HepG2 (cell line): ENCODE measurements at regions not wholly inside any gene's neighbourhood (a gene's known extent, or its start where the extent isn't known, plus 50 kb on each side); places are given as distances from the start of the nearest gene placed in this dataset.

ENCODE experiments used
- ATAC-seq: fragments of 200-7000 bp; cut with Tn5 transposase; 3 replicates; pipeline ENCODE4 v1.9.1; 2020; ENCODE audit warnings: mild to moderate bottlenecking, moderate library complexity
- BruUV-seq: library from RNA; stranded (reverse); fragments of 400-500 nt; replicated peaks from 2 replicates; lab custom pipeline; 2021; lab: Mats Ljungman, UMichigan
- CTCF ChIA-PET: fragments of 300-600 bp; formaldehyde crosslinking; extraction: SDS; loops from one replicate; lab custom pipeline; 2021; ENCODE audit warnings: low total read pairs, inconsistent platforms, low intra/inter-chr PET ratio; lab: Yijun Ruan, JAX
- POLR2A ChIA-PET: fragments of 350-600 bp; sonication (Branson Sonifier 250); formaldehyde crosslinking; loops from one replicate; lab custom pipeline; 2020; ENCODE audit warnings: antibody characterized with exemption, inconsistent platforms; lab: Yijun Ruan, JAX
- DNase-seq: peaks from one replicate; pipeline ENCODE4 v3.0.0-alpha.2; 2015; ENCODE audit warnings: low spot score
- FAIRE-seq: peaks from 3 replicates; lab custom pipeline; 2011; peaks lifted over from hg19 to GRCh38; lab: Jason Lieb, UNC
- H2AFZ ChIP-seq: one replicate; pipeline ENCODE4 v1.6.1; 2011; ENCODE audit warnings: low read length, inconsistent platforms
- H3K27ac ChIP-seq: fragments of 300-600 bp; 3 replicates; pipeline ENCODE4 v1.8.0; 2011; ENCODE audit warnings: mixed run types, mild to moderate bottlenecking, mixed read lengths, low read length, inconsistent platforms; ENCODE audit not compliant: insufficient read depth; ENCODE audit errors: extremely low read length
- H3K27me3 ChIP-seq, 2 experiments: fragments of 200-600 bp in 1 of 2; 2 replicates in 1 of 2; 3 replicates in 1 of 2; pipeline versions ENCODE4 v1.6.0 to v1.8.0; 2011; ENCODE audit warnings: low read length in 2 of 2, mild to moderate bottlenecking in 2 of 2, moderate library complexity in 2 of 2, inconsistent platforms in 1 of 2; ENCODE audit not compliant: insufficient read depth in 2 of 2, control insufficient read depth in 1 of 2
- H3K36me3 ChIP-seq, 2 experiments: fragments of 200-600 bp in 1 of 2; replicated peaks in 1 of 2; 2 replicates in 1 of 2; 3 replicates in 1 of 2; pipeline versions ENCODE4 v1.5.1 to v1.8.0; 2011; ENCODE audit warnings: low read length in 2 of 2, inconsistent platforms in 1 of 2; ENCODE audit not compliant: insufficient read depth in 2 of 2, control insufficient read depth in 1 of 2
- H3K4me1 ChIP-seq: 2 replicates; pipeline ENCODE4 v1.5.1; 2012; ENCODE audit warnings: low read length, inconsistent platforms; ENCODE audit not compliant: insufficient read depth
- H3K4me2 ChIP-seq: 2 replicates; pipeline ENCODE4 v1.6.0; 2011; ENCODE audit warnings: low read depth, low read length, inconsistent platforms
- H3K4me3 ChIP-seq, 3 experiments: fragments of 200-600 bp in 1 of 3; sonication (generic), shearing (Covaris generic) in 1 of 3; replicated peaks in 1 of 3; 2 replicates each; pipeline ENCODE4 v1.5.1; 2011 to 2016; ENCODE audit warnings: low read length in 3 of 3, inconsistent platforms in 2 of 3, low read depth in 2 of 3, mild to moderate bottlenecking in 2 of 3, control low read depth in 1 of 3, mixed read lengths in 1 of 3; ENCODE audit not compliant: insufficient read depth in 1 of 3
- H3K79me2 ChIP-seq: one replicate; pipeline ENCODE4 v1.6.1; 2011; ENCODE audit warnings: low read length, inconsistent platforms; ENCODE audit not compliant: insufficient read depth
- H3K9ac ChIP-seq: 2 replicates; pipeline ENCODE4 v1.6.0; 2011; ENCODE audit warnings: mild to moderate bottlenecking, low read depth, low read length, inconsistent platforms; ENCODE audit not compliant: insufficient read depth
- H3K9me3 ChIP-seq: 2 replicates; pipeline ENCODE4 v1.5.1; 2012; ENCODE audit warnings: mild to moderate bottlenecking, low read length
- H4K20me1 ChIP-seq: 2 replicates; pipeline ENCODE4 v1.6.0; 2011; ENCODE audit warnings: inconsistent platforms, mild to moderate bottlenecking, low read length, moderate library complexity; ENCODE audit not compliant: insufficient read depth
- ATAD3A ChIP-seq: sonication (generic); formaldehyde crosslinking; IDR thresholded peaks from 2 replicates; pipeline ENCODE4 v1.4.0; 2020; ENCODE audit warnings: missing genetic modification reagents
- CHD4 ChIP-seq: fragments of 200-600 bp; sonication (generic); IDR thresholded peaks from 2 replicates; pipeline ENCODE4 v1.7.0; 2017; ENCODE audit warnings: mild to moderate bottlenecking, low read length, borderline replicate concordance
- KMT2A ChIP-seq: sonication (generic); formaldehyde crosslinking; IDR thresholded peaks from 2 replicates; pipeline ENCODE4 v1.4.0; 2020; ENCODE audit warnings: missing genetic modification reagents
- MAX ChIP-seq: IDR thresholded peaks from 2 replicates; pipeline ENCODE4 v1.6.1; 2012; ENCODE audit warnings: inconsistent platforms
- NFIC ChIP-seq: IDR thresholded peaks from 2 replicates; pipeline ENCODE4 v1.6.1; 2012; ENCODE audit warnings: mild to moderate bottlenecking, low read length, inconsistent platforms
- SRSF1 ChIP-seq: fragments of 200-400 bp; formaldehyde crosslinking; optimal IDR thresholded peaks from 2 replicates; pipeline ENCODE3; 2017; ENCODE audit warnings: mild to moderate bottlenecking, low read depth, low read length, moderate library complexity
- ZNF569 ChIP-seq: sonication (generic); formaldehyde crosslinking; IDR thresholded peaks from 2 replicates; pipeline ENCODE4 v1.5.0; 2020; ENCODE audit warnings: mild to moderate bottlenecking, missing genetic modification reagents, moderate library complexity, borderline replicate concordance
- ZNF800 ChIP-seq: sonication (generic); formaldehyde crosslinking; IDR thresholded peaks from 2 replicates; pipeline ENCODE4 v1.4.0; 2020; ENCODE audit warnings: missing genetic modification reagents
- ZXDC ChIP-seq: sonication (generic); formaldehyde crosslinking; IDR thresholded peaks from 2 replicates; pipeline ENCODE4 v1.5.0; 2020; ENCODE audit warnings: mild to moderate bottlenecking, missing genetic modification reagents
- WGBS: methylation state at CpG from one replicate; pipeline ENCODE4 v1.1.6; 2017; ENCODE audit warnings: low lambda C conversion rate; 5-methylcytosine and 5-hydroxymethylcytosine counted together
- in situ Hi-C: cut with HindIII; loops from 2 replicates; pipeline ENCODE4 v1.10.0; 2017; ENCODE audit warnings: low pct_unique_long_range_greater_than_20kb; ENCODE audit not compliant: extremely low pct_ligation_motif_present
- intact Hi-C: fragments of 100-400 bp; cut with micrococcal nuclease; formaldehyde crosslinking; loops from one replicate; pipeline ENCODE4 v1.10.0; 2022; ENCODE audit not compliant: unreplicated experiment

DNA sequence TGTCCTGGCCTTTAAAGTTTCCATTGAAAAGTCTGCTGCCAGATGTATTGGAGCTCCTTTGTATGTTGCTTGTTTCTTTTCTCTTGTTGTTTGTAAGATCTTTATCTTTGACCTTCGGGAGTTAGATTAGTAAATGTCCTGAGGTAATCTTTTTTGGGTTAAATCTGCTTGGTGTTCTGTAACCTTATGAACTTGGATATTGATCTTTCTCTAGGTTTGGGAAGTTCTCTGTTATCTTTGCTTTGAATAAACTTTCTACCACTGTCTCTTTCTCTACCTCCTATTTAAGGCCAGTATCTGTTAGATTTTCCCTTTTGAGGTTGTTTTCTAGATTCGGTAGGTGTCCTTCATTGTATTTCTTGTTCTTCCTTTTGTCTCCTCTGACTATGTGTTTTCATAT is 447.8 kb downstream of the FAM133A start:
- 0% methylated on average over 2 of the region's 2 CpGs for WGBS
- BruUV-seq, result no TSS peak
- Histone ChIP-seq H3K4me3 (no peak overlapping the region), H3K9ac (no peak overlapping the region), H2AFZ (no peak overlapping the region), H3K79me2 (no peaks in the 10 kb centered on the region), H3K36me3 (no peaks in the 10 kb centered on the region), H3K9me3 (no peaks in the 10 kb centered on the region), H3K27ac (no peak overlapping the region), H4K20me1 (no peaks in the 10 kb centered on the region), H3K4me1 (no peaks in the 10 kb centered on the region), H3K4me2 (no peak overlapping the region), H3K27me3 (no peaks in the 10 kb centered on the region)
- ATAC-seq, result no peak
- CTCF ChIA-PET, result no interaction called here
- TF ChIP-seq ZNF569 (no peak), ZXDC (no peak), NFIC (no peak)
- in situ Hi-C loops (no loop called here), intact Hi-C loops (no loop called here)
- FAIRE-seq, result no peak
- POLR2A ChIA-PET, result no interaction called here
- DNase-seq, result no peak

- H3K36me3 ChIP-seq, result no peaks in the 10 kb centered on the region
- CTCF ChIA-PET, result no interaction called here
- H3K9ac ChIP-seq, result no peak overlapping the region
- POLR2A ChIA-PET, result no interaction called here
- no peaks in the 10 kb centered on the region for H3K9me3 ChIP-seq
- H4K20me1 ChIP-seq, result no peaks in the 10 kb centered on the region
- intact Hi-C loops (no loop called here), in situ Hi-C loops (no loop called here)
- H3K79me2 ChIP-seq, result no peaks in the 10 kb centered on the region
- no CpG with 5 or more reads among the region's 2 CpGs for WGBS
- DNase-seq (no peak), FAIRE-seq (no peak), ATAC-seq (no peak)
- H3K4me1 ChIP-seq, result no peaks in the 10 kb centered on the region
- BruUV-seq, result no TSS peak
- H3K4me2 ChIP-seq, result no peak overlapping the region
- H3K27ac ChIP-seq, result no peak overlapping the region
- H3K4me3 ChIP-seq, result no peak overlapping the region
- H2AFZ ChIP-seq, result no peak overlapping the region
- no peaks in the 10 kb centered on the region for H3K27me3 ChIP-seq
- no peak for TF ChIP-seq CHD4
- no peak for TF ChIP-seq ATAD3A (CRISPR knock-in tag)
- no peak for TF ChIP-seq MAX
- no peak for TF ChIP-seq SRSF1
- TF ChIP-seq KMT2A (CRISPR knock-in tag), result no peak
- TF ChIP-seq ZNF800, result no peak
Observed at GRCh38 chrX:94123062-94123461, 449.1 kb downstream of the FAM133A start.
